Endothelial cell of umbilical vein (primary cell): ENCODE measurements at regions not wholly inside any gene's neighbourhood (a gene's known extent, or its start where the extent isn't known, plus 50 kb on each side); places are given as distances from the start of the nearest gene placed in this dataset.

Source experiments
- BruUV-seq: library from RNA; stranded (reverse); fragments of 400-500 nt; replicated peaks from 2 replicates; lab custom pipeline; 2021; lab: Mats Ljungman, UMichigan
- CTCF ChIA-PET: fragments of 300-600, 350-600 bp; sonication (Branson Sonifier 250); formaldehyde crosslinking; loops from one replicate; lab custom pipeline; 2021; ENCODE audit warnings: antibody characterized with exemption, inconsistent platforms; lab: Charles Lee
- POLR2A ChIA-PET: fragments of 300-600, 350-600 bp; sonication (Branson Sonifier 250); formaldehyde crosslinking; loops from one replicate; lab custom pipeline; 2021; ENCODE audit warnings: antibody characterized with exemption, inconsistent platforms; lab: Charles Lee
- DNase-seq: peaks from one replicate; pipeline ENCODE4 v3.0.0-alpha.2; 2011; ENCODE audit warnings: low read depth, low spot score
- FAIRE-seq: peaks from 2 replicates; lab custom pipeline; 2011; peaks lifted over from hg19 to GRCh38; lab: Jason Lieb, UNC
- H2AFZ ChIP-seq: 2 replicates; pipeline ENCODE4 v1.6.0; 2012; ENCODE audit warnings: low read depth, low read length, control low read depth, inconsistent platforms
- H3K27ac ChIP-seq: 2 replicates; pipeline ENCODE4 v1.5.1; 2011; ENCODE audit warnings: low read depth, mild to moderate bottlenecking, control low read depth, low read length, moderate library complexity; ENCODE audit not compliant: insufficient read depth
- H3K27me3 ChIP-seq, 2 experiments: 2 replicates each; pipeline versions ENCODE4 v1.6.0 to v1.6.1; 2011; ENCODE audit warnings: low read length in 2 of 2, mixed read lengths in 1 of 2; ENCODE audit not compliant: control insufficient read depth in 2 of 2, insufficient read depth in 2 of 2
- H3K36me3 ChIP-seq, 2 experiments: 2 replicates in 1 of 2; 3 replicates in 1 of 2; pipeline ENCODE4 v1.5.1; 2011; ENCODE audit warnings: low read length in 2 of 2, mild to moderate bottlenecking in 1 of 2, moderate library complexity in 1 of 2; ENCODE audit not compliant: control insufficient read depth in 2 of 2, insufficient read depth in 2 of 2; ENCODE audit errors: extremely low read depth in 1 of 2
- H3K4me1 ChIP-seq: 3 replicates; pipeline ENCODE4 v1.5.1; 2011; ENCODE audit warnings: mild to moderate bottlenecking, low read length; ENCODE audit not compliant: control insufficient read depth, insufficient read depth; ENCODE audit errors: extremely low read depth
- H3K4me2 ChIP-seq: 2 replicates; pipeline ENCODE4 v1.6.1; 2011; ENCODE audit warnings: low read length, control low read depth, mixed read lengths; ENCODE audit not compliant: insufficient read depth
- H3K4me3 ChIP-seq, 3 experiments: fragments of 200-600 bp in 1 of 3; sonication (generic), shearing (Covaris generic) in 1 of 3; replicated peaks in 1 of 3; 2 replicates each; pipeline ENCODE4 v1.5.1; 2011 to 2016; ENCODE audit warnings: control low read depth in 3 of 3, low read length in 3 of 3, mild to moderate bottlenecking in 2 of 3, inconsistent platforms in 1 of 3, low read depth in 1 of 3, moderate library complexity in 1 of 3; ENCODE audit not compliant: insufficient read depth in 1 of 3
- H3K79me2 ChIP-seq: 2 replicates; pipeline ENCODE4 v1.6.0; 2012; ENCODE audit warnings: low read length, inconsistent platforms; ENCODE audit not compliant: control insufficient read depth, insufficient read depth
- H3K9ac ChIP-seq: replicated peaks from 2 replicates; pipeline ENCODE3; 2011; ENCODE audit warnings: low read length, control low read depth; ENCODE audit not compliant: insufficient read depth; ENCODE audit errors: extremely low read depth
- H3K9me1 ChIP-seq: replicated peaks from 3 replicates; pipeline ENCODE4 v1.6.0; 2011; ENCODE audit warnings: mild to moderate bottlenecking, low read length; ENCODE audit not compliant: control insufficient read depth, insufficient read depth; ENCODE audit errors: extremely low read depth
- H3K9me3 ChIP-seq: replicated peaks from 2 replicates; pipeline ENCODE4 v1.5.1; 2012; ENCODE audit warnings: low read length, inconsistent platforms; ENCODE audit not compliant: control insufficient read depth, insufficient read depth
- H4K20me1 ChIP-seq: replicated peaks from 2 replicates; pipeline ENCODE3; 2011; ENCODE audit warnings: mild to moderate bottlenecking, low read length; ENCODE audit not compliant: control insufficient read depth, insufficient read depth; ENCODE audit errors: extremely low read depth
- CTCF ChIP-seq, 2 donors: IDR thresholded peaks; 1 replicate in 1 of 2; 2 replicates in 1 of 2; pipeline ENCODE4 v1.5.1; 2011; ENCODE audit warnings: low read length in 2 of 2, mild to moderate bottlenecking in 2 of 2, moderate library complexity in 2 of 2, control low read depth in 1 of 2, inconsistent platforms in 1 of 2, low read depth in 1 of 2; ENCODE audit not compliant: insufficient read depth in 1 of 2; ENCODE audit errors: extremely low read depth in 1 of 2
- EZH2 ChIP-seq: IDR thresholded peaks from 2 replicates; pipeline ENCODE4 v1.6.1; 2012; ENCODE audit warnings: borderline replicate concordance, low read depth, mild to moderate bottlenecking, moderate library complexity, low read length, inconsistent platforms; ENCODE audit not compliant: severe bottlenecking
- FOS ChIP-seq: IDR thresholded peaks from 2 replicates; pipeline ENCODE4 v1.6.1; 2011; ENCODE audit warnings: mild to moderate bottlenecking, low read length, moderate library complexity, borderline replicate concordance; ENCODE audit not compliant: insufficient read depth
- GATA2 ChIP-seq: IDR thresholded peaks from 2 replicates; pipeline ENCODE4 v1.7.0; 2011; ENCODE audit warnings: low read depth, mild to moderate bottlenecking, moderate library complexity, mixed read lengths, low read length; ENCODE audit not compliant: insufficient read length, insufficient read depth
- JUN ChIP-seq: IDR thresholded peaks from 2 replicates; pipeline ENCODE4 v1.6.1; 2011; ENCODE audit warnings: borderline replicate concordance, low read depth; ENCODE audit not compliant: insufficient read length, insufficient read depth
- MYC ChIP-seq: IDR thresholded peaks from one replicate; pipeline ENCODE4 v1.6.1; 2011; ENCODE audit warnings: mild to moderate bottlenecking, low read depth, low read length
- POLR2A ChIP-seq: IDR thresholded peaks from 2 replicates; pipeline ENCODE4 v1.6.1; 2012; ENCODE audit warnings: low read depth, mild to moderate bottlenecking, control low read depth, low read length
- POLR2AphosphoS5 ChIP-seq: IDR thresholded peaks from 2 replicates; pipeline ENCODE4 v1.6.1; 2012; ENCODE audit warnings: low read depth, mild to moderate bottlenecking, control low read depth, low read length, moderate library complexity; ENCODE audit not compliant: insufficient read depth
- dilution Hi-C: fragments of 300-500 bp; cut with MboI; formaldehyde crosslinking; loops from one replicate; pipeline ENCODE4 v1.15.0; 2019; ENCODE audit warnings: low sequenced_read_pairs; ENCODE audit not compliant: extremely low pct_ligation_motif_present
- intact Hi-C: fragments of 100-400 bp; cut with micrococcal nuclease; formaldehyde crosslinking; loops from one replicate; pipeline ENCODE4 v1.10.0; 2022
- TF ChIP-seq, protein P1 (sequence below): IDR thresholded peaks from 2 replicates; pipeline ENCODE4 v1.6.1; 2011; ENCODE audit not compliant: insufficient read depth, insufficient read length

GRCh38 chr2:5093518-5093917, 598.7 kb upstream of the SOX11 start:
- H3K9me1 ChIP-seq, result no peaks in the 10 kb centered on the region
- H3K79me2 ChIP-seq, result no peaks in the 10 kb centered on the region
- no peak overlapping the region for H3K4me3 ChIP-seq
- POLR2A ChIA-PET, result no interaction called here
- TF ChIP-seq POLR2A (no peak), FOS (no peak), EZH2 (no peak), CTCF (IDR thresholded peaks at IDR 0.05; ENCODE audit: extremely low read depth in 1 of 2, insufficient read depth in 1 of 2, low read depth in 1 of 2, low read length in 2 of 2) (no peak), GATA2 (no peak), POLR2AphosphoS5 (no peak), JUN (no peak), MYC (no peak)
- TF ChIP-seq, protein P1, sequence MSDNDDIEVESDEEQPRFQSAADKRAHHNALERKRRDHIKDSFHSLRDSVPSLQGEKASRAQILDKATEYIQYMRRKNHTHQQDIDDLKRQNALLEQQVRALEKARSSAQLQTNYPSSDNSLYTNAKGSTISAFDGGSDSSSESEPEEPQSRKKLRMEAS, result no peak
- no peaks in the 10 kb centered on the region for H3K36me3 ChIP-seq
- FAIRE-seq, result no peak
- no peaks in the 10 kb centered on the region for H3K27me3 ChIP-seq
- CTCF ChIA-PET, result no interaction called here
- H3K4me1 ChIP-seq, result no peaks in the 10 kb centered on the region
- dilution Hi-C loops (no loop called here), intact Hi-C loops (no loop called here)
- no peaks in the 10 kb centered on the region for H3K9me3 ChIP-seq
- BruUV-seq, result no TSS peak
- H3K4me2 ChIP-seq, result no peak overlapping the region
- no peak for DNase-seq
- no peaks in the 10 kb centered on the region for H4K20me1 ChIP-seq
- no peak overlapping the region for H3K27ac ChIP-seq
- H2AFZ ChIP-seq, result no peak overlapping the region
- H3K9ac ChIP-seq, result no peak overlapping the region
